ENCODE measurements at regions not wholly inside any gene's neighbourhood (a gene's known extent, or its start where the extent isn't known, plus 50 kb on each side); places are given as distances from the start of the nearest gene placed in this dataset.

DNA sequence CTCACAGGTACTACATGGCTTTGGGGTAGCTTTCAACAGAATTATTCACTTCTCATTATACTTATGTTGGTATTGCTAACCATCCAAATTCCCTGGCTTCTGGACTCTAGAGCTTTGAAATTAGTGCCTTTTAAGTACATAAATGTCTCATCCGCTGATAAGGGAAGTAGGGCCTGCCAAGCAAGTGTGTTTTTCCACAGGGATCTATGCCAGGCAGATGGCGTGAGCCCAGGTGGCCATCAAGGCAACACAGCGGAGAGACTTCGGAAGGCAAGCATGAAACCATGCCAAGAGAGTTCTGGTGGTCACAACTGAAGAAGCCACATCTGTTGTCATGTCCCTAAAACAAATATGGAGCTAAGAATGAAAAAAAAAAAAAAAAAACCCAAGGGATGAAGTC lies 503.1 kb upstream of the LCORL start:
- Histone ChIP-seq H3K36me3 (ENCODE audit: control insufficient read depth in 1 of 2, insufficient read depth in 2 of 2, low read length in 2 of 2) (no peaks in the 10 kb centered on the region), H3K4me3 (ENCODE audit: low read depth in 1 of 2, low read length in 2 of 2) (no peak overlapping the region), H3K27ac (ENCODE audit: low read length) (no peak overlapping the region), H3K4me1 (ENCODE audit: control insufficient read depth in 1 of 2, insufficient read depth in 2 of 2, low read length in 2 of 2) (no peaks in the 10 kb centered on the region), H3K27me3 (ENCODE audit: low read depth, low read length) (no peaks in the 10 kb centered on the region), H3K9me3 (ENCODE audit: control insufficient read depth in 1 of 2, low read length in 2 of 2) (no peaks in the 10 kb centered on the region)

DNA sequence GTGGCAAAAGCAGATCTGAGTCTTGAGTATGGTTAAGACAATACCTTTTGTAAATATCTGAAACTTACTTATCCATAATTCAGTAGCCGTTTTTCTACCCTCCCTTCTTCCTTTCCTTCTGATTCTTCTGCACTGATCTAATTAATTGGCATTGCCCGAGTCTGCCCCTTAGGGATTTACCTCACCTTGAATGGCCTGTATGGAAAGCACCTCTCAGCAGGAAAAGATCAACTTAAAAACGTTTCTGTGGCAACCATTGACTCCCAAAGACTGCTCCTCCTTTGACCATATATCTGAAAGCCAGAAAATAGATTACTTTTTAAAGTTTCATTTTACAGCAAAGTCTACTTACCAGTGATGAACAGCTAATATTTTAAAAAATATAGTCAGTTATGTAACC lies 496.5 kb upstream of the LCORL start:
- no peaks in the 10 kb centered on the region for H3K4me1 ChIP-seq (ENCODE audit: control insufficient read depth in 1 of 2, insufficient read depth in 2 of 2, low read length in 2 of 2)
- no peaks in the 10 kb centered on the region for H3K9me3 ChIP-seq (ENCODE audit: control insufficient read depth in 1 of 2, low read length in 2 of 2)
- H3K27ac ChIP-seq (ENCODE audit: low read length), result no peak overlapping the region
- H3K27me3 ChIP-seq (ENCODE audit: low read depth, low read length), result no peaks in the 10 kb centered on the region
- H3K4me3 ChIP-seq (ENCODE audit: low read depth in 1 of 2, low read length in 2 of 2), result no peak overlapping the region
- no peaks in the 10 kb centered on the region for H3K36me3 ChIP-seq (ENCODE audit: control insufficient read depth in 1 of 2, insufficient read depth in 2 of 2, low read length in 2 of 2)

DNA sequence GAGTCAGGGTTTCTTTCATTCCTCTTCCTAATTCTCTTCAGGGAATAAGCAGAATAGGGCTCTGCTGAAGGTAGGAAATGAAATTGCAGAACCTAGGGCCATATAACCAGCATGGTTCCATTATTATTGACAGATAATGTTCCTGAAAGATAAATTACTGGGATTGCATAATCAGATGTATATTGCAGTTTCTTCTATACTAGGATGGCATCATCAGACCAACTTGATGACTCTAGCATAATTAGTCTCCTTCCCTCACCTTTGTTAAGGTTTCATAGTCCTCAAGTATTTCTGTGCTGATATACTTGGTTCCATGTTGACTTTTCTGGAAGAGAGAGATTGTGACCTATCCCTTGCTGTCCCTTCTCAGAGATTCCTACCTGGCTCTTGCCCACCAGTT lies 492.3 kb upstream of the LCORL start:
- Histone ChIP-seq H3K27me3 (ENCODE audit: low read depth, low read length) (no peaks in the 10 kb centered on the region), H3K27ac (ENCODE audit: low read length) (no peak overlapping the region), H3K4me1 (ENCODE audit: control insufficient read depth in 1 of 2, insufficient read depth in 2 of 2, low read length in 2 of 2) (no peaks in the 10 kb centered on the region), H3K9me3 (ENCODE audit: control insufficient read depth in 1 of 2, low read length in 2 of 2) (no peaks in the 10 kb centered on the region), H3K4me3 (ENCODE audit: low read depth in 1 of 2, low read length in 2 of 2) (no peak overlapping the region), H3K36me3 (ENCODE audit: control insufficient read depth in 1 of 2, insufficient read depth in 2 of 2, low read length in 2 of 2) (no peaks in the 10 kb centered on the region)

DNA sequence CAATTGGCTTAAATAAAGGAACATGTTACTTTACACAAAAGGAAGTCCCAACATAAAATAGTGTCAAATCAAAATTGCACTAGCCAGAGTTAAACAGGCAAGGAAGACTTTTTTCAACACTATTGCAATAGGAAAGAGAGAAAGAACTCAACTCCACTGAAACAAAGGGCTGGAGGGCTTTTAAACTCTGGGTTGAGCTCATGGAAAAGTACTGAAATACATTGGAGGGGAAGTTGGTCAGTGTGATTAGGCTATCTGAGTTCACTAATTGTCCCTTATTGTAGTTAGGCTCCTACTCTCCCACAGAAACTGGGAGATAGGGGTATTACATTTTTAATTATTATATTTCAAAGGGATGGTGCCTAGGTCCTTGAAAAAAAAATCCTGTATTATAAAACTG lies 491.2 kb upstream of the LCORL start:
- Histone ChIP-seq H3K27ac (ENCODE audit: low read length) (no peak overlapping the region), H3K4me1 (ENCODE audit: control insufficient read depth in 1 of 2, insufficient read depth in 2 of 2, low read length in 2 of 2) (no peaks in the 10 kb centered on the region), H3K9me3 (ENCODE audit: control insufficient read depth in 1 of 2, low read length in 2 of 2) (no peaks in the 10 kb centered on the region), H3K27me3 (ENCODE audit: low read depth, low read length) (no peaks in the 10 kb centered on the region), H3K4me3 (ENCODE audit: low read depth in 1 of 2, low read length in 2 of 2) (no peak overlapping the region), H3K36me3 (ENCODE audit: control insufficient read depth in 1 of 2, insufficient read depth in 2 of 2, low read length in 2 of 2) (no peaks in the 10 kb centered on the region)

DNA sequence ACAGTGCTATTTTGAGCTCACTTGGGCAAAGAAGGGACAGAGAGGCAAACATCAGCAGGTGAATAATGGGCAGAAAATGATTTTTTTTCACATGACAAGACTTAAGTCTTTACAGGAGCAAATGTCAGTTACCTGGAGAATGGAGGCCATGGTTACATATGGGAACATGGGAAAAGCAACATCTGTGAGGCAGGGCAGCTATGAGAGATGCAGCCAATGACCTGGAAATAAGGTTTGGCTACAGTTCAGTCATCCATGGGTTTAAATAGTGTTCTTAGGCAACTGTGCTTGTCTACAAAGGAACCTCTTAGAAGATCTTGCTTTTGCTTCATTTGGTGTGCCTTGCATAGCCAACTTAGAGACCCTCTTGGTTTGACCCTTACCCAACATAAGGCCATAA lies 490.2 kb upstream of the LCORL start:
- H3K4me1 ChIP-seq (ENCODE audit: control insufficient read depth in 1 of 2, insufficient read depth in 2 of 2, low read length in 2 of 2), result no peaks in the 10 kb centered on the region
- H3K27me3 ChIP-seq (ENCODE audit: low read depth, low read length), result no peaks in the 10 kb centered on the region
- no peaks in the 10 kb centered on the region for H3K9me3 ChIP-seq (ENCODE audit: control insufficient read depth in 1 of 2, low read length in 2 of 2)
- H3K36me3 ChIP-seq (ENCODE audit: control insufficient read depth in 1 of 2, insufficient read depth in 2 of 2, low read length in 2 of 2), result no peaks in the 10 kb centered on the region
- H3K27ac ChIP-seq (ENCODE audit: low read length), result no peak overlapping the region
- no peak overlapping the region for H3K4me3 ChIP-seq (ENCODE audit: low read depth in 1 of 2, low read length in 2 of 2)

DNA sequence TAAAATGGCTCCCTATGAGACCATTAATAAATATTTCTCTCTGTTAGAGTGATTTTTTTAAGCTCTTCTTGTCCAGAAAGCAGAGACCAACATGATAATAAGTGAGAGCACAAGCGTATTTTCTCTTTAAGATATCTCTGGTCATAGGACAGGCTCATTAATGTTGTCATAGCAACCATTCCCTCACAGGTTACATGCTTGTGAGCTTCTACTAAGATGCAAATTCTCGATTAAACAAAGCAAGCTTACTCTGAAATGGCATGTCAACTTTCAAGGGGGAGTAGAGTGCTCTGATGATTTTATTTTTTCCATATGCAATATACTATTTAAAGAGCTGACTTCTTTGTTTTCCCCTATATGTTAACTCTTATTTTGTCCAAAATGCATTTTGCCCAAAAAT lies 487.2 kb upstream of the LCORL start:
- Histone ChIP-seq H3K4me1 (ENCODE audit: control insufficient read depth in 1 of 2, insufficient read depth in 2 of 2, low read length in 2 of 2) (no peaks in the 10 kb centered on the region), H3K4me3 (ENCODE audit: low read depth in 1 of 2, low read length in 2 of 2) (no peak overlapping the region)

DNA sequence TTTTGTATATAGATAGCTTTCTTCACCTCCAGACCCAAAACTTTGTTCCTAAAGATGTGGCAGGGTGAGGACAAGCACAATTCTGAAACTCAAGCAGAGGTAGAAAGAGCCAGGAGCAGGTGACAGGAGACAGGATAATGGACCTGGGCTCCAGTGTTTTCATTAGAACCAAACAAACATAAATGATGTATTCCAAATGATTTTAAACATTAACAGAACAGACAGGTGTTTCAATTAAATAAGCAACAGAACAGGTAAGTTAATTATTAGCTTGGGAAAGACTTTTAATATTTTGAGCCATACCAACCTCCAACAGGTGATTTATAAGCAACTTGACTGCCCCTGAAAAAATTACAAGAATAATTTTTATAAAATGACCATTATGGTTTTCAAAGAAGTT lies 459.4 kb upstream of the LCORL start:
- Histone ChIP-seq H3K9me3 (ENCODE audit: control insufficient read depth in 1 of 2, low read length in 2 of 2) (peaks cover 0 to 6% of the 10 kb centered on the region in 2 donors), H3K36me3 (ENCODE audit: control insufficient read depth in 1 of 2, insufficient read depth in 2 of 2, low read length in 2 of 2) (no peaks in the 10 kb centered on the region), H3K27me3 (ENCODE audit: low read depth, low read length) (no peaks in the 10 kb centered on the region)

More for the DNA sequence above, 487.2 kb upstream of the LCORL start:
- H3K27ac ChIP-seq (ENCODE audit: low read length), result no peak overlapping the region
- no peaks in the 10 kb centered on the region for H3K36me3 ChIP-seq (ENCODE audit: control insufficient read depth in 1 of 2, insufficient read depth in 2 of 2, low read length in 2 of 2)
- H3K27me3 ChIP-seq (ENCODE audit: low read depth, low read length), result no peaks in the 10 kb centered on the region
- H3K9me3 ChIP-seq (ENCODE audit: control insufficient read depth in 1 of 2, low read length in 2 of 2), result no peaks in the 10 kb centered on the region

DNA sequence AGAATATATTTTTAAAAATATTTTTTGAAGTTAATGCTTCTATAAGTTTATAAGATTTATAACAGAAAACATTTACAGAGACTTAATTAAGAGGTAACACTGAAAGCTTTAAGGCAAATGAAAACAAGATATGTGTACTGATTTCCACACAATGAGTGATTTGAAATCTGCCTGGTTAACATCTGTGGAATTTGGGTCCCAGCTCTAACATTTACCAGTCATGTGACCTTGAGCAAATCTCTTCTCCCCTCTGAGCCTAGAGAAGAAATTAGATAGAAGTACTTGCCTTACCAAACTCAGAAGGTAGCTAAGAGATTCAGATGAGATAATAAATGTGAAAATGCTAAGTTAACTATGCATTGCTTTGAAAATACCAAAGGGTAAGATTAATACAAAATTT lies 458.8 kb upstream of the LCORL start:
- H3K36me3 ChIP-seq (ENCODE audit: control insufficient read depth in 1 of 2, insufficient read depth in 2 of 2, low read length in 2 of 2), result no peaks in the 10 kb centered on the region
- H3K9me3 ChIP-seq (ENCODE audit: control insufficient read depth in 1 of 2, low read length in 2 of 2), result peaks cover 0 to 6% of the 10 kb centered on the region in 2 donors
- no peaks in the 10 kb centered on the region for H3K27me3 ChIP-seq (ENCODE audit: low read depth, low read length)
- H3K27ac ChIP-seq (ENCODE audit: low read length), result no peak overlapping the region
- no peak overlapping the region for H3K4me3 ChIP-seq (ENCODE audit: low read depth in 1 of 2, low read length in 2 of 2)
- no peaks in the 10 kb centered on the region for H3K4me1 ChIP-seq (ENCODE audit: control insufficient read depth in 1 of 2, insufficient read depth in 2 of 2, low read length in 2 of 2)

More for the DNA sequence above, 459.4 kb upstream of the LCORL start:
- no peak overlapping the region for H3K4me3 ChIP-seq (ENCODE audit: low read depth in 1 of 2, low read length in 2 of 2)
- H3K27ac ChIP-seq (ENCODE audit: low read length), result no peak overlapping the region
- no peaks in the 10 kb centered on the region for H3K4me1 ChIP-seq (ENCODE audit: control insufficient read depth in 1 of 2, insufficient read depth in 2 of 2, low read length in 2 of 2)

DNA sequence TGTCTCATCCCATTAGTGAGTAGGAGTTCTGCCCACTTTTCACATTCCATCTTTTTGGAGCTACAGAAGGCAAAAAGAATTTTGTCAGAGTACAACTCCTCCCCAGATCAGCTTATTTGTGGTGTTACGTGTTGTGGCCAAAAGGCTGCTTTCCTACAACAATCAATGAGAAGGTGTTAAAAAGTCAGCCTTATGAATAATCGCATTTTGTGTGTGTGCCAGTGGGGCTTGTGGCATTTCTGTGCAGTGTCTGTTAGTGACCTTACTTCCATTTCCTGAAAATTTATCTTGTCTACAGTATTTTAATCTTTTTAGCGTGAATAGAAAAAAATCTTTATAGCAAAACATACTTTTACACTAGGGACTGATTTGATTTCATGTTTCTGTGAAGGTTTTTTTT lies 458.3 kb upstream of the LCORL start:
- H3K36me3 ChIP-seq (ENCODE audit: control insufficient read depth in 1 of 2, insufficient read depth in 2 of 2, low read length in 2 of 2), result no peaks in the 10 kb centered on the region
- H3K27me3 ChIP-seq (ENCODE audit: low read depth, low read length), result no peaks in the 10 kb centered on the region
- no peaks in the 10 kb centered on the region for H3K4me1 ChIP-seq (ENCODE audit: control insufficient read depth in 1 of 2, insufficient read depth in 2 of 2, low read length in 2 of 2)
- no peak overlapping the region for H3K27ac ChIP-seq (ENCODE audit: low read length)
- H3K9me3 ChIP-seq (ENCODE audit: control insufficient read depth in 1 of 2, low read length in 2 of 2), result peaks cover 0 to 6% of the 10 kb centered on the region in 2 donors
- no peak overlapping the region for H3K4me3 ChIP-seq (ENCODE audit: low read depth in 1 of 2, low read length in 2 of 2)

DNA sequence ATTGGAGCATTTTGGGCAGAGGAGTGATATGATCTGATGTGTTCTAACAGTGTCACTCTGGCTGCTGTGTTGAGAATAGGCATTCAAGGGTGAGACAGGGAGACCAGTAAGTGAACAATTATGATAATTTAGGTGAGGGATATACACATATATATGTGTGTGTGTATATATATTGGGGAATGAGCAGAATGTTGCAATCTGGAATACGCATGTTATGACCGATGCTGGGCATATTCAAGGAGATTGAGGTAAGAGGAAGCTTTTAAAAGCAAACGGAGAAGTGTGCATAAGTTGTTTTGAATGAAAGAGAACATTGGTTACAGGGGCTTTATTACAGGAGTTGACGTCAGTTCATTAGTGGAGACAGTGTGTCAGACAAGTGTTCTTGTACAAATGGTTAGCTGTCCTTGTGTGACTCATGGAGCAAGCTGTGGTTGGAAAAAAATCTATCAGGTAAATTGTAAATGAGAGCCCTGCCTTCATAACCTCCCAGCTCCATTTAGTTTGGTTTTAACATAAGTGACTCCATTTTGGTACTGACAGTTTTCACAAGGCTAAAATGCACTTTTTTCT lies 442.5 kb upstream of the LCORL start:
- Histone ChIP-seq H3K27me3 (ENCODE audit: low read depth, low read length) (no peaks in the 10 kb centered on the region), H3K27ac (ENCODE audit: low read length) (no peak overlapping the region), H3K9me3 (ENCODE audit: control insufficient read depth in 1 of 2, low read length in 2 of 2) (no peaks in the 10 kb centered on the region), H3K4me3 (ENCODE audit: low read depth in 1 of 2, low read length in 2 of 2) (no peak overlapping the region), H3K36me3 (ENCODE audit: control insufficient read depth in 1 of 2, insufficient read depth in 2 of 2, low read length in 2 of 2) (no peaks in the 10 kb centered on the region), H3K4me1 (ENCODE audit: control insufficient read depth in 1 of 2, insufficient read depth in 2 of 2, low read length in 2 of 2) (no peaks in the 10 kb centered on the region)

DNA sequence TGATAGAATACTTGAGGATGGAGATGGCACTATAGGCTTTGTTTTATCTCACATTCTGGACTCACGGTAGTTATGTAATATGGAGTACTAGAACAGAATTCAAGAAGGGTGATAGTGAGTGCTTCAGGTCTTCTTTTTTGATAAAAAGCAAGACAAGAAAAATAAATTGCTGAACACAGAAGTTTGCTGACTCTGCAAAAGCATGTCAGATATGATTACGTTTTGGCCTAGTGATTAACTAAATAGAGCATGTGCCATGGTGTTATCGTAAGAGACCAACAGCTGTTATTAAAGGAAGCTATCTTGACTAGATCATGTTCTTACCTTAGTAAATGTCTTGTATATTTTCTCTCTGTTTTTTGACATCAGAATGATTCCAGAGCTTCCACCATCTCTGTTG lies 436.9 kb upstream of the LCORL start:
- no peaks in the 10 kb centered on the region for H3K27me3 ChIP-seq (ENCODE audit: low read depth, low read length)
- H3K4me3 ChIP-seq (ENCODE audit: low read depth in 1 of 2, low read length in 2 of 2), result no peak overlapping the region
- no peaks in the 10 kb centered on the region for H3K4me1 ChIP-seq (ENCODE audit: control insufficient read depth in 1 of 2, insufficient read depth in 2 of 2, low read length in 2 of 2)
- no peak overlapping the region for H3K27ac ChIP-seq (ENCODE audit: low read length)
- no peaks in the 10 kb centered on the region for H3K9me3 ChIP-seq (ENCODE audit: control insufficient read depth in 1 of 2, low read length in 2 of 2)
- H3K36me3 ChIP-seq (ENCODE audit: control insufficient read depth in 1 of 2, insufficient read depth in 2 of 2, low read length in 2 of 2), result no peaks in the 10 kb centered on the region

DNA sequence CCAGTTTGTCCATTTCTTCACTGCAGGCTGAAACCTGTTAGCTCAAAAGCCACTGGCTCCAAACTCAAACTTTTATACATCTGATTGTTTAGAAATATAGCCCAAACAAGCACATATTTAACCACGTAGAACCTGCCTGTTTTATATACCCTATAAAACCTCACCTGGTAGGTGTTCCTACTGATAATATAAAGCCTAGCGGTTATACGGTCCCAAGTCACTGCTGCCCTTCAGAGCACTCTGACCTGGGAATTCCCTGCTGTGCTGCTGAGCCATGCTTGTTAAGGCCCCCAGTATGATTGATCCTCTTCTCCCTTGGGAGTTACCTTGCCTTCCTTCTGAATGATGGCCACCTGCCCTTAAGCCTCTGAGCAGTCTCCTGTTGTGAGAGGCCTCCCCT lies 432.8 kb upstream of the LCORL start:
- Histone ChIP-seq H3K4me1 (ENCODE audit: control insufficient read depth in 1 of 2, insufficient read depth in 2 of 2, low read length in 2 of 2) (no peaks in the 10 kb centered on the region), H3K9me3 (ENCODE audit: control insufficient read depth in 1 of 2, low read length in 2 of 2) (no peaks in the 10 kb centered on the region), H3K36me3 (ENCODE audit: control insufficient read depth in 1 of 2, insufficient read depth in 2 of 2, low read length in 2 of 2) (no peaks in the 10 kb centered on the region), H3K4me3 (ENCODE audit: low read depth in 1 of 2, low read length in 2 of 2) (no peak overlapping the region), H3K27me3 (ENCODE audit: low read depth, low read length) (no peaks in the 10 kb centered on the region), H3K27ac (ENCODE audit: low read length) (no peak overlapping the region)

Data from muscle layer of duodenum (tissue), 2 donors.